ENCODE measurements at regions not wholly inside any gene's neighbourhood (a gene's known extent, or its start where the extent isn't known, plus 50 kb on each side); places are given as distances from the start of the nearest gene placed in this dataset.

- TF ChIP-seq CTCF (IDR thresholded peaks at IDR 0.05 in 2 of 3, conservative IDR thresholded peaks at IDR 0.05 in 1 of 3; ENCODE audit: borderline replicate concordance in 1 of 3, insufficient read depth in 1 of 3, low read depth in 2 of 3, low read length in 2 of 3) (no peak), YY1 (IDR thresholded peaks at IDR 0.05; ENCODE audit: extremely low read depth, insufficient replicate concordance, low read depth, low read length) (no peak), POLR2AphosphoS5 (IDR thresholded peaks at IDR 0.05; ENCODE audit: low read depth, low read length) (no peak), ATF3 (IDR thresholded peaks at IDR 0.05) (no peak), ZNF274 (IDR thresholded peaks at IDR 0.05; ENCODE audit: low read depth, low read length) (no peak), JUND (IDR thresholded peaks at IDR 0.05) (no peak), EZH2 (IDR thresholded peaks at IDR 0.05) (no peak), REST (IDR thresholded peaks at IDR 0.05; ENCODE audit: low read depth) (no peak), EZH2phosphoT487 (IDR thresholded peaks at IDR 0.05; ENCODE audit: borderline replicate concordance) (no peak), POLR2A (IDR thresholded peaks at IDR 0.05; ENCODE audit: borderline replicate concordance, extremely low read depth, insufficient read depth, insufficient read length) (no peak), SRF (IDR thresholded peaks at IDR 0.05; ENCODE audit: low read depth) (no peak), ZBTB33 (IDR thresholded peaks at IDR 0.05; ENCODE audit: extremely low read depth, insufficient replicate concordance, low read length) (no peak), EGR1 (IDR thresholded peaks at IDR 0.05; ENCODE audit: low read depth) (no peak), RAD21 (IDR thresholded peaks at IDR 0.05; ENCODE audit: low read depth) (no peak)
Observed at GRCh38 chr1:223016381-223016780, 126.7 kb downstream of the TLR5 start.
